ENCODE measurements at regions not wholly inside any gene's neighbourhood (a gene's known extent, or its start where the extent isn't known, plus 50 kb on each side); places are given as distances from the start of the nearest gene placed in this dataset.

GRCh38 chr6:137690721-137691120 is 176.3 kb upstream of the TNFAIP3 start:
- DNase-seq (ENCODE audit: low read depth in 1 of 2, low spot score in 2 of 2) (no peak), FAIRE-seq (no peak)
- H4K91ac ChIP-seq (replicated peaks; ENCODE audit: insufficient read length, low read length): no peak overlapping the region
- H2AK5ac ChIP-seq (ENCODE audit: low read depth, low read length): no peak overlapping the region
- H4K20me1 ChIP-seq (replicated peaks in 1 of 2; ENCODE audit: control insufficient read depth in 1 of 2, insufficient read depth in 2 of 2, low read length in 2 of 2): no peaks in the 10 kb centered on the region
- no peak for TF ChIP-seq KDM4A (IDR thresholded peaks at IDR 0.05; ENCODE audit: low read depth, low read length, severe bottlenecking)
- TF ChIP-seq SRF (IDR thresholded peaks at IDR 0.05; ENCODE audit: low read depth, low read length): no peak
- no peak for TF ChIP-seq GABPA (IDR thresholded peaks at IDR 0.05; ENCODE audit: borderline replicate concordance, insufficient read depth, low read length)
- no peak overlapping the region for H3K18ac ChIP-seq (ENCODE audit: extremely low read depth, low read length)
- H2BK12ac ChIP-seq (ENCODE audit: low read depth, low read length): no peak overlapping the region
- H3K4me2 ChIP-seq (ENCODE audit: insufficient read depth in 1 of 2, low read depth in 2 of 2, low read length in 2 of 2): no peak overlapping the region
- no peak overlapping the region for H2BK5ac ChIP-seq (ENCODE audit: low read depth, low read length)
- no peaks in the 10 kb centered on the region for H3K27me3 ChIP-seq (replicated peaks in 1 of 4; ENCODE audit: control insufficient read depth in 3 of 4, extremely low read depth in 1 of 4, insufficient read depth in 3 of 4, low read length in 3 of 4)
- H3K27ac ChIP-seq (ENCODE audit: low read depth, low read length): no peak overlapping the region
- H4K5ac ChIP-seq (ENCODE audit: insufficient read length, low read depth, low read length): no peak overlapping the region
- peaks cover 0 to 2% (median 0%) of the 10 kb centered on the region in 4 experiments; a peak in 1 of 7 replicates for H3K4me1 ChIP-seq (replicated peaks in 1 of 4; ENCODE audit: control insufficient read depth in 3 of 4, insufficient read depth in 4 of 4, low read length in 3 of 4)
- H2AFZ ChIP-seq (ENCODE audit: low read length): no peak overlapping the region
- H4K8ac ChIP-seq (ENCODE audit: extremely low read depth, insufficient read depth, low read length): no peak overlapping the region
- no peaks in the 10 kb centered on the region for H3K9me3 ChIP-seq (ENCODE audit: insufficient read depth in 2 of 2, low read depth in 1 of 2, low read length in 1 of 2)
- H3K79me1 ChIP-seq (ENCODE audit: low read depth, low read length): no peaks in the 10 kb centered on the region
- H3K79me2 ChIP-seq (ENCODE audit: control insufficient read depth in 1 of 2, insufficient read depth in 2 of 2, low read length in 2 of 2): no peaks in the 10 kb centered on the region
- no peak overlapping the region for H2BK20ac ChIP-seq (ENCODE audit: low read length)
- no peak overlapping the region for H3K56ac ChIP-seq (replicated peaks; ENCODE audit: insufficient read length, low read depth, low read length)
- no peak overlapping the region for H3K14ac ChIP-seq (ENCODE audit: insufficient read length)
- H3K9ac ChIP-seq (replicated peaks in 1 of 4; ENCODE audit: extremely low read depth in 1 of 4, low read depth in 3 of 4, low read length in 3 of 4): no peak overlapping the region
- no peak overlapping the region for H3K4ac ChIP-seq (replicated peaks; ENCODE audit: insufficient read length, low read depth, low read length)
- H3K4me3 ChIP-seq (ENCODE audit: extremely low read depth in 1 of 4, insufficient read depth in 2 of 4, low read depth in 3 of 4, low read length in 4 of 4): no peak overlapping the region
- H2BK15ac ChIP-seq (ENCODE audit: low read length): no peak overlapping the region
- POLR2A ChIA-PET (ENCODE audit: partially characterized antibody): interaction anchor here (1.2 kb wide), 1 partner anchor 10 kb away, joined by 3 read pairs; no protein-coding TSS in a partner anchor
- CTCF ChIA-PET (ENCODE audit: partially characterized antibody): interaction anchor here (1.1 to 2.3 kb wide), 3 partner anchors 14 to 256 kb away, joined by 3 to 6 read pairs (median 4); no protein-coding TSS in a partner anchor
- H3K36me3 ChIP-seq (ENCODE audit: control insufficient read depth in 2 of 4, insufficient read depth in 4 of 4, low read length in 3 of 4): no peaks in the 10 kb centered on the region
- 85% methylated on average over 1 of the region's 1 CpG; no CpG with 5 or more reads in 1 of the 2 experiments for WGBS, 2 experiments (ENCODE audit: extremely low coverage in 1 of 2, insufficient coverage in 1 of 2, insufficient read length in 1 of 2, insufficient replicate concordance in 2 of 2, low coverage in 1 of 2, low lambda C conversion rate in 2 of 2, missing lambda C conversion rate in 1 of 2)
- H2BK120ac ChIP-seq (replicated peaks; ENCODE audit: low read depth, low read length): no peak overlapping the region
- H3K23ac ChIP-seq (ENCODE audit: insufficient read length): no peak overlapping the region
- no peaks in the 10 kb centered on the region for H3K23me2 ChIP-seq (ENCODE audit: low read depth, low read length)

Measured in H1 (cell line).